Stimulated activated CD8-positive, alpha-beta memory T cell treated with anti-CD3 and anti-CD28 coated beads, Interleukin-7, amount 100 ng/mL, for 1 hour (primary cell): ENCODE measurements at regions not wholly inside any gene's neighbourhood (a gene's known extent, or its start where the extent isn't known, plus 50 kb on each side); places are given as distances from the start of the nearest gene placed in this dataset.
"Not testable (repeated sequence)": the region's sequence is repeated elsewhere in the genome, so short reads cannot be mapped to it uniquely, and the experiment has no call there.

Experiments
- DNase-seq, 2 donors: peaks; one replicate each; pipeline ENCODE4 v3.0.0-alpha.2; 2020; ENCODE audit warnings: low read depth in 2 of 2

- no peak for DNase-seq
Measured at GRCh38 chr9:38185647-38186403, 116.8 kb upstream of the SHB start.

- DNase-seq, result no peak
Measured at GRCh38 chr9:38183994-38184568, 115.1 kb upstream of the SHB start.

GRCh38 chr9:38182321-38182720 lies 113.3 kb upstream of the SHB start:
- DNase-seq, result no peak

GRCh38 chr9:38181866-38182265 lies 112.8 kb upstream of the SHB start:
- DNase-seq, result no peak

GRCh38 chr9:38181232-38181631 lies 112.2 kb upstream of the SHB start:
- DNase-seq, result no peak

GRCh38 chr9:38180656-38181055 lies 111.6 kb upstream of the SHB start:
- no peak for DNase-seq

- no peak for DNase-seq
Measured at GRCh38 chr9:38179965-38180364, 110.9 kb upstream of the SHB start.

- no peak for DNase-seq
Measured at GRCh38 chr9:38178237-38178636, 109.2 kb upstream of the SHB start.

- DNase-seq, result no peak
Measured at GRCh38 chr9:38177680-38178079, 108.7 kb upstream of the SHB start.

GRCh38 chr9:38176251-38176650 lies 107.2 kb upstream of the SHB start:
- no peak for DNase-seq

- no peak for DNase-seq
Measured at GRCh38 chr9:38175423-38175822, 106.4 kb upstream of the SHB start.

GRCh38 chr9:38172586-38172985 lies 103.6 kb upstream of the SHB start:
- no peak for DNase-seq

- DNase-seq, result no peak
Measured at GRCh38 chr9:38171926-38172325, 102.9 kb upstream of the SHB start.

GRCh38 chr9:38171538-38171884 lies 102.5 kb upstream of the SHB start:
- DNase-seq, result no peak

- DNase-seq, result not testable (repeated sequence)
Measured at GRCh38 chr9:38170763-38171537, 101.9 kb upstream of the SHB start.

GRCh38 chr9:38170155-38170554 lies 101.1 kb upstream of the SHB start:
- not testable (repeated sequence) for DNase-seq

- DNase-seq, result no peak
Measured at GRCh38 chr9:38166501-38166900, 97.5 kb upstream of the SHB start.

- no peak for DNase-seq
Measured at GRCh38 chr9:38164659-38165221, 95.7 kb upstream of the SHB start.

- DNase-seq, result no peak
Measured at GRCh38 chr9:38163518-38163917, 94.5 kb upstream of the SHB start.

GRCh38 chr9:38162332-38163211 lies 93.5 kb upstream of the SHB start:
- DNase-seq, result no peak

- peak in 1 of 2 donors; percentile 25 for DNase-seq
Measured at GRCh38 chr9:38160613-38161215, 91.7 kb upstream of the SHB start.
